GM12872 (cell line): ENCODE measurements at regions not wholly inside any gene's neighbourhood (a gene's known extent, or its start where the extent isn't known, plus 50 kb on each side); places are given as distances from the start of the nearest gene placed in this dataset.

Source experiments
- CTCF ChIP-seq: IDR thresholded peaks from 3 replicates; pipeline ENCODE4 v1.5.1; 2011; ENCODE audit warnings: low read depth, mild to moderate bottlenecking, low read length, moderate library complexity; ENCODE audit not compliant: insufficient read depth

- no peak for TF ChIP-seq CTCF
Observed at GRCh38 chr12:5375547-5376295, 56.2 kb upstream of the NTF3 start.

- TF ChIP-seq CTCF, result no peak
Observed at GRCh38 chr12:5376591-5377207, 55.2 kb upstream of the NTF3 start.

GRCh38 chr12:5377997-5378592 lies 53.8 kb upstream of the NTF3 start:
- no peak for TF ChIP-seq CTCF

GRCh38 chr12:5379749-5380496 lies 52.0 kb upstream of the NTF3 start:
- TF ChIP-seq CTCF, result no peak
